LoVo (cell line): ENCODE measurements at regions not wholly inside any gene's neighbourhood (a gene's known extent, or its start where the extent isn't known, plus 50 kb on each side); places are given as distances from the start of the nearest gene placed in this dataset.

Source experiments
- DNase-seq: peaks from one replicate; pipeline ENCODE4 v3.0.0-alpha.2; 2016; ENCODE audit warnings: low spot score

DNA sequence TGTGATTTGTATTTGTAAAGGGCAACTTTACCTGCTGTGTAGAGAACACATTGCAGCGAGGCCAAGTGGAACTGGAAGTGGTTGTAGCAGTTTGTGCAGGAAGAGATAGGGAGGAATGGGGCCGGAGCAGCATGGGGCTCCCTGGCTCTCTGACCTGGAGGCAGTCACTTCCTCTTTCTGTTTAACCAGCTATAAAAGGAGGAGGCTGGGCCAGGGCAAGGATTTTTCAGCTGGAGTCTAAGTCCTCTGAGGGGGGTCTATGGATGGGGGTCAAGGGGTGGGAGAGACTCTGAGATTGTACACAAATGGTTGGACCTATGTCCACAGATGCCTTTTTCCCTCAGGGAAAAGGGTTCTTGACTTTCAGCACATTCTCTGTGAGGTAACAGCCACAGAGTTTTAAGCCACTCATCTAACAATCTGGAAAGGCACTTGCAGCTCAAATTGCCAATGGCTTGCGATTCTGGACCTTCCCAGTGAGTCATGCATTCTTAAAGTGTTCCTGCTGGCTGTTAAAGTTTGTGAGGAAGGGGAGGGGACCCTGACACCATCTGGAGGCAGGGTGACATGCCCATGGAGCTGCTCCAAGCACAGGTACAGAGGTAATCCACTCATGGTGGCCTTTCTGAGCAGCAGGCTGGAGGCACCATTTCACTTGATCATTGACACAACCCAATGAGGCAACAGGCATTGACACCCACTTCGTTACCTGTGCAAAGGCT lies 347.0 kb downstream of the CYRIA start:
- no peak for DNase-seq

DNA sequence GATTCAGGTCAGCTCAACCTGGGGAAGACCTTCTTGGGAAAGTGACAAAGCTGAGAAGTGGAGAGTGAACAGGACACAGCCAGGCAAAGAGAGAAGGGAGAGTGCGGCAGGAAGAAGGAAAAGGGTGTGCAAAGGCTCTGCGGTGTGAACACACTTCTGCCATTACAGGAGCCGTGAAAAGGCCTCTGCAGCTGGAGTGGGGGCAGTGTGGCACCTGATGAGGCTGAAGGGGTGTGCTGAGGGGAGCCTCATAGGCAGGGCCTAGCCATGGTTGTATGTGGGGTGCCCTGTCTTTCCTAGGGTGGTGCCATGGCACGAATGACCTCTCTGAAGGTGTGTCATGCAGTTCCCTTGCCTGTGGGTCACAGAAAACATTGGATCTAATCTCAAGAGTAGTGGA lies 347.6 kb downstream of the CYRIA start:
- DNase-seq, result no peak

DNA sequence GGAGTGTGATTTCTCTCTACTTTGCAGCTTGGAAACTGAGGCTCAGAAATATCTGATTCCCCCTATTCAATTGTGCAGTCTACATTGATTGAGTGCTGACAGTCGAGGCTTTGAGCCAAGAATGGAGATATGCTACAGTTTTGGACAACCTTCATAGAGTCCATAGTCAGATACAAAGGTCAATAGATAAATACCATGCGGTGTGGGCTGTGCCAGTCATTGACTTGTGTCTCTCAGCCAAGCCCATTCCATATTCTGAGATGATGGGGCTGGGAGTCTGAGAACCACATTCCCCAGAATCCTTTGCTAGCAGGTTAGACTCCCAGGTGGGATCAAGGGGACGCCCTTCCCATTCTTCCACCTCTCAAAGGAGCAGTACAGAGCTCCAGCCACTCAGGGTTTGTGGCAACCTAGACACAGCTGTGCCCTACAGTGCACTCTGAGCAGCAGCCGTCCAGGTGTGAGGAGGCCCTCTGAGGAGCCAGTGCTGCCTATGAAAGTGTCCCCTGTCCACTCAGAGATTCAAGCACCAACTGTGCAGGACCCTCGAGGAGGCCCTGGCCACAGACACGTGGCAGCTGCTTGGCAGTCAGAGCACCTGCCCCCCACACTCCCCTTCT lies 348.3 kb downstream of the CYRIA start:
- DNase-seq, result no peak

DNA sequence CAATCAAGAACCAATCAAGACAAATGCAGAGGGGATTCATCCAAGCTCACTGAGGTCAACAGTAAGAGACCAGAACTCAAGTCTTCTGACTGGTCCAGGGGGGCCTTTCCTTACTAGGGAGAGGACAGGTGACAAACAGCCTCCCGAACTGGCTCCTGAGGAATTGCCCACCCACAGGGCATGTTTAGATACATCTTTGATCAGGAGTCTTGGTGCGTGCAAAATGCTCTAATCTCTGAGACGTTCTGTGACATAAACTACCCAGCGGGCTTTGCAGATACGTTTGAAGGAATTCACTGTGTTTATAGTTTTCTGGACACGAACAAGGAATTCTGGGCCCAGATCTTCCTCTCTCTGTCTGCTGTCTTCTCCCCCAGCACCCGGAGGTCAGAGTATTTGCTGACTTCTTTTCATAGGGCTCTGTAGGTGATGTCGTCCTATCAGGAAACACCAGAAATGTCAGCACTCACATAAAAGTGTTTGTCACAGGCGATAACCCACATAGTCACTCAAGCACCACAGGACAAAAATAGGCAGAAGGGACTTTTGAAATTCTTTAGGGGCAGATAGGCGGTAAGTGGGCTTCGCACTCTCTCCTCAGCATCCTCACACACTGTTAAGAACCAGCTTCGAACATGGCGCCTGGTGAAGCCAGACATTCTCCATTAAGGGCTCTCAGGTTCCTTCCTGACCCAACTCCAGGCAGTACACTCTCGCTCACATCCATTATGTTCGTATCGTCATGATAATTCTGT lies 349.0 kb downstream of the CYRIA start:
- DNase-seq, result no peak

DNA sequence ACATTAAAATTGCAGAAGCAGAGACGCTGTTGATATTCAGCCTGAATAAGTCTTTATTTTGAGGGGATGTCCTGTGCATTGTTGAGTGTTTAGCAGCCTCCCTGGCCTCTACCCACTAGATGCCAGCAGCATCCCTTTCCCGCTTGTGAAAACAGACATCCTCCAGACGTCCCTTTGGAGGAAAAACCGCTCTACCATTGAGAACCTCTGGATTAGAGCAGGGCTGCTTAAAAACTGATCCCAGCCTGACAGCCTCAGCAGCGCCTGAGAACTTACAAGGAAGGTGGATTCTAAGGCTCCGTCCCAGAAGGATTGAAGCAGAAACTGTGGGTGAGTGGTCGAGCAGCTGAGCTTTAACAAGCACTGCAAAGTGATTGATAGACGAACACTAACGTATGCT lies 349.7 kb downstream of the CYRIA start:
- no peak for DNase-seq

DNA sequence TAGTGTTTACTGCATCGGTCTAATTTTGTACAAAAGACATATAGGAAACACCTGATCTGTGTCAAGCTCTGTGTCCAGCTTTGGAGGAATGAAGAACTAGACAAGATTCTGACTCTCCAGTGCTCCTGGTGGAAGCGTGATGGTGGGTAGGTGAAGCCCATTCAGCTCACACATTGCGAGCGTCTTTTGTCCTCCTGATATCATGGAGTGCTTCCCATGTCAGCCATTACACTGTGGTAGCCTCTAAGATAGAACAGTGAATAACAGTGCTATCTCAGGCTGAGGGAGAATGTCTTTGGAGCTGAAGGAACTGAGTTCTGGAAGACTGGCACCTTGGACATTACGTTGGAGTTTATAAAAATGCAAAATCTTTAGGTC lies 350.2 kb downstream of the CYRIA start:
- no peak for DNase-seq

DNA sequence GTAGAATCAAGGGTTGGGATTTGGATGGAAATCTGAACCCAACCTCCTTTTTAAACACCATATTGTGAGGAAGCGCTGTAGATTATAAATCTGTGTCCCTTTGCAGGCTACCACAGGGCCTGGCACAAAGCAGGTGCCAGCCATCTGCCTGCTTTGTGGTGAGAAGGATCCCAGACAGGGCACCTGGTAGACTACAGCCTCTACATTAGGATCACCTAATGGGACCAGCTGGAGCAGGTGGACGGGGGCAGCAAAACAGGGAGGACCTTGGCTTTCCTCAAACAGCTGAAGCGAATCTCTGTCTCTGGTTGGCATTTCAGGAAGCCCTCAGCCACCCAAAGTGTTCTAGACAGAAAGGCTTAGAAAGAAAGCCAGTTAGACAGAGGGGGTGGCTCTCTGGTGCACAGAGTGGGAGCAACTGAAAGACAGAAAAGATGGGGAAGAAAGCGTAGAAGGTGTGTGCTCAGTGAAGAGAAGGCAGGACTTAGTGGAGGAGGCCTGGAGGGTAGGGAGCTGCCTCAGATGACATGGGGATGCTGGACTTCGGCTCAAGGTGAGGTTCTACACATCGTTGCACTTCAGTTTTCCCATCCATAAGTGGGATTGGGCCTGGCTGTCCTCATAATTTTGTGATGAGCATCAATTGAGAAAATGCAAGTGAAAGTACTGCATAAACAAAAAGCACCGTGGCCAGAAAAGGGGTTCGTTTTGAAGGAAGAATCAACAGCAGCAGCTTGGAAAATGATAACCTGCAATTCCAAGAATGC lies 350.8 kb downstream of the CYRIA start:
- DNase-seq, result no peak

DNA sequence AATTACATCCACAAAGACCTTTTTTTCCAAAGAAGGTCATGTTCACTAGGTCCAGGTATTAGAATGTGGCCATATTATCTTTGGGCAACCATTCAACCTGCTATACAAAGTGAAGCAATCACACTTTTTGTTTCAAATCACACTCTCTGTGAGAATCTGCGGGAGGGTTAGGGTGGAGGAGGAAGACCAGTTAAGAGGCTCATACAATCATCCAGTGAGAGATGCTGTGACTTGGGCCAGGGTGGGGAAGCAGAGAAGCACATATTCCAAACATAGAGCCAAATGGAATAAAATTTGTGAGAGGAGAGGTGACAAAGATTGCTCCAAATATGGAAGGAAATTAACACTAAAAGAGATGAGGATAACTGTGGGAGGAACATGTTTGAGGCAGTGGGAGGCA lies 351.6 kb downstream of the CYRIA start:
- no peak for DNase-seq

DNA sequence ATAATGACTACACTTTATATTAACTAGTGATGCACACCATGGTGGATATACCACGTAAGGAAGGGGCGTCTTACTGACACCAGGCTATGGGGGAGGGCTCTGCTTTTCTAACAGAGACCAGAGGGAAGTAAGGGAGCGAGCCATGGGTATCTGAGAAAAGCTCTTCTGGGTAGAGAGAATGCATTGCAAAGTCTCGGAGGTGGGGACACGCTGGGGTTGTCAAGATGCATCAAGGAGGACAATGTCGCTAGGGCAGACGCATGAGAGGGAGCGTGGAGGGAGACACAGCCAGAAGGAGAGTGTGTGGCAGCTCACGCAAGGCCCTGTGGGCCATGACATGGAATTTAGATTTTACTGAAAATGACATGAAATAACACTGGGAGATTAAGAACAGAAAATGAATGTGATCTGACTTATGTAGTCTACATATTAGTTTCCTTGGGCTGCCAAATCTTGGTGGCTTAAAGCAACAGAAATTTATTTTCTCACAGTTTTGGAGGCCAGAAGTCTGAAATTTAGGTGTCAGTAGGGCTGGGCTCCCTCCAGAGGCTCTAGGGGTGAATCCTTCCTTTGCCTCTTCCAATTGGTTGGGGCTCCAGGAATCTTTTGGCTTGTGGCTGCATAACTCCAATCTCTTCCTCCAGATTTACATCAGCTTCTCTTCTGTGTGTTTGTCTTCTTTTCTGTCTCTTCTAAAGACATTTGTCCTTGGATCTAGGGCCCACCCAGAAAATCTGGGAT lies 352.2 kb downstream of the CYRIA start:
- DNase-seq, result no peak

DNA sequence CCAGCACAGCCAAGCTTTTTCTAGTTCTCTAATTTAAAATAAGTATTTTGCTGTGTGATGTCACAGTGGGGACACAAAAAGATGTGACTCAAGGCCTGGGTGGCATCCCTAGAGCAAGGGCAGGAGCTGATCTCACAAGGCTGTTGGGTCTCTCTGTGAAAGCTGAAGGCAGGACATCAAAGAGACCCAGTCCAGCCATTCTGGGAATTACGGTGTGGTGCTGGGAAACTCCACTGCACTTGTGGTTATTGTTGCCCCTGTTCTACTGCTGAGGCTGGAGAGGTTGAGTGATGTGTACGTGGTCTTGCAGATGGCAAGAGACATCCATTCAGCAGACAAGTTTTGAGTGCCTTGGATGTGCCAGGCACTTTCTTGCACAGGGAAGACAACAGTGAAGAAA lies 352.9 kb downstream of the CYRIA start:
- DNase-seq, result no peak

DNA sequence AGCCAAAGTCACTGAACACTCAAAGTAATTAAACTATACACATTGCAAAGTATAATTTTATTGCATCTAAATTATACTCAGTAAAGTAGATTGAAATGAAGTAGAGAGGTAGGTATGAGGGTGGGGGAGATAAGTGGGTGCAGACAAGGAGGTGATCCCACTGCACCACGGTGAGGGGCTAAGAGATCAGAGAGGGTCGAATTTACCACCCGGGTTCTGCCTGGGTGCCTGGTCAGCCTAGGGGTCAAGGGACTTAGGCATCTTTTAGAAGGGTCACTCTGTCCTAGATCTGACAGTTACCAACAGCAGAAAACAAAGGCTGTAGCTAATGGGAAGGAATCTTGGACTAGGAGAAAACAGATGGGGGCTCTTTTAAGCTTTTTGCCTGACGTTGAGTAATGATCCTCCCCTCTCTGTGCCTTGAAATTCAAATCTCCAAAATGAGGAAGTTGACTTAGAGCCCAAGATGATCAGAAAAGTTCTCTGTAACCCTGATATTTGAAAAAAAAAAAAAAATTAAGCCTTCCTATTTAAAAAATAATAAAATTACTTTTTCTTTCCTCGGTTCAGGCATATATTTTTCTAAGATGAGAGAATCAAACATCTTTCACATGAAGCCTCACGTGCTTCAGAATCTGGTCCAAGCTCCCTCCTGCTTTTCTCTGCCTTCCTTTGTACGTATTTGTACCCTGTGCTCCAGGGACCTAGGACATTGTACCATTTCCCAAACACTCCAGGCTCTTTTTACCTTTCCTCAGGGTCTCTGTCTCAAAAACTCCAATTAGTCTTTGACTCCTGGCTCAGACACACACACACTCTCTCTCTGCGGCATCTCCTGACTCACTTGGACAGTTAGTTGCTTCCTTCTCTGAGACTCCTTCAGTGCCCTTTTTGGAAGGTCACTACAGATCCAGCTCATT lies 353.9 kb downstream of the CYRIA start:
- DNase-seq, result no peak

DNA sequence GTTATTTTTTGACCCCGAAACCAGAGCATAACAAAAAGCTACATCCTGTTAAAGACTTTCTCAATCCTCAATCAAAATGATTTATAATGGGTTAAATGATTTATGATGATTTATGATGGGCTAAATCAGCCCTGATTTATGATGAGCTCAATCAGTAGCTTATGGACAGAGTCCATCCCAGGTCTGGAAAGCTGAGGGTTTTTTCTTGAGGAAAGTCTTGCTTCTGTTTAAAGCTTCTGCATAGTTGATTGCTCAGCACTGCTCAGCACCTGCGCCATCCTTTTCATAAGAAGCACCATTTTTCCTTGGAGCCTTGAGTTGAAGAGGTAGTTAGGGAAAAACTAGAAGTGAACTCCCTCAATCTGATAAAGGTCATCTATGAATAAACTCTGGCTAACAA lies 356.8 kb downstream of the CYRIA start:
- DNase-seq, result no peak

DNA sequence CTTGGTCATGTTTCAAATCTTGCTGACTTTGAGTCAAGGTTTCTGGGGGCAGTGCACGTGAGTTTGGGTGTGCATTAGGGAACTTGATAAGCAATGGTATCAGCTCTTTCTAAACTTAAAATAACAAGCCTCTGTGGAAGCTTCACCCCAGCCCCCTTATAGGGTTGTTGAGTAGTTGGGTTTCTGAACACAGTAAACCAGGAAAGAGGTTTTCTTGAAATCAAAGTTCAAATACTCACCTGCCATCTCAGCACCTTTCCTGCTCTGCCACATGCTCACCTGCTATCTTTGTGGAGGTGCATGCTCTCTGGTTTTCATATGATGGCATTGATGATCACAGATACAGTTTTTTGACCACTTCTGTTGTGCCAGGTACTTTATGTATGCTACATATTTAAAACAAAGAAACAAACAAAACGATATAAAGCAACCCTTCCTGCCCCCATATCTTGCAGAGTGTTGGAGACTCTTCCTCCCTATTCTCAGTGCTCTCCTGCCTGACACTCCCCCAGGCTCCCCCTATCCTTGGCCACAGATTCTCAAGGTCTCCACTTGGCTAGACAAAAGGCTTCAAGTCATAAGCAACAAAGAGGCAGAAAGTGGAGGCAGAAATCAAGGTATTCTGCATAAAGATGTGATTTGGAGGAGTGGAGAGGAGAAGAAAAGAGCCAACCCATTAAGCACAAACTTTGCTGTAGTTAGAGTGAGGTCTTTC lies 360.6 kb downstream of the CYRIA start:
- DNase-seq, result no peak

DNA sequence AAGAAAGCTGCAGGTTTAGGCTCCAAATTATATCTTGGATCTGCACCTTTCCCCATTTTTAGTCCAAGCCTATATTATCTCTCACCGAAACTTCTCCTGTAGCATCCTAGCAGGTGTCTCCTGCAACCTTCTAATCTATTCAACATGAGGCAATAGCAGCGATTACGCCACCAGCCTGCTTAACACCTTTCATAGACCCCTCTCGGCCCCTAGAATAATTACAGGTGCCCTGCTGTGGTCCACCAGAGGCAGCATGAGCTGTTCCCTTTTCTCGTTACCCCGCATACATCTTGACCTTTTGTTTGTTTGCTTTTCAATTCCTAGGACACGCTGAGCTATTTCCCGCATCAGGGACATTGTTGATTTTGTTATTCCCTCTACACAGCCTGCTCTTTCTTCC lies 361.9 kb downstream of the CYRIA start:
- no peak for DNase-seq

DNA sequence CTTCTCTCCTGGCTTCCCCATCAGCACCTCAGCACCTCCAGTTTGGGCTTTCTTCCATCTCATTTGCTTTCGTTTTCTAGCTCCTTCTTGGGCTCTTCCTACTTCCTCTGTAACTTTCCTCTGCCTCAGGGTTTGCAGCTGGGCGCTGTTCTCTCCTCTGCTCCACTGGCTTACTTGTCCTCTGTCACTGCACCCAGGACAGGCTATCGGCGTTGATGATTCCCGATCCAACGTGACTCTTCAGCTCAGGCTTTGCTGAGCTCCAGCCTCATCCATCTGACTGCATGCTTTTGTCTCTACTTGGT lies 362.4 kb downstream of the CYRIA start:
- no peak for DNase-seq

DNA sequence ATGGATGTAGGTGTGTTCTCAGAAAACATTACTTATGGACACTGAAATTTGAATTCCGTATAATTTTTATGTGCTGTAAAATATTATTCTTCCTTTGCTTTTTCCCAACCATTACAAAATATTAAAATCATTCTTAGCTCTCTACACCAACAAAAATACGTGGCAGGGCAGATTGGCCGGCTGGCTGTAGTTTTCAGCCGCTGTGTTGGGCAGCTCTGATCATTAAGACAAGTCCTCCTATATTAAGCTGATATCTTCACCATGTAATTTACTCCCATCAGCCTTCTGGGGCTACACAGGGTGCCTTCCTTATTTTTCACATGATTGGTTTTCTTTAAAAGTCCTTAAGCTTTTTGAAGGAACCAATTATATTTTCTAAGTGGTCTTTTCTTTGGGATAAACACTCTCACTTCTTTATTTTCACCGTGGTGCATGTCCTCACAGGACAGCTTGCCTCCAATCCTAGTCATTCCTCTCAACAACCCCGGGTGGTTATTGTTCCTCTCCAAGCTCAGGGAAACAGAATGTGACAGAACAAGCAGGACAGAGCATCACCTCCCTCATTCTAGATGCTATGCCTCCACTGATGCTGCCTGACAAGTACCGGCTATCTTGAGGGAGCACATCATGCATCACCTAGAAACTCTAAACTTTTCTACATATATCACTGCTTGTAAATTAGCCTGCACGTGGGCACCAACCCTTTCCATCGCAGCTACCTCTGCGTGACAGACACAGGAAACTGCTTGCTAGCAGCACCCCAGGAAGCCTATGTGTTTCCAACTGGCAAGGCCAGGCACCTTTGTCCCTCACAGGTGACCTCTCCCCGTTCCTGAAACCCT lies 362.3 kb downstream of the MYCN start:
- no peak for DNase-seq

DNA sequence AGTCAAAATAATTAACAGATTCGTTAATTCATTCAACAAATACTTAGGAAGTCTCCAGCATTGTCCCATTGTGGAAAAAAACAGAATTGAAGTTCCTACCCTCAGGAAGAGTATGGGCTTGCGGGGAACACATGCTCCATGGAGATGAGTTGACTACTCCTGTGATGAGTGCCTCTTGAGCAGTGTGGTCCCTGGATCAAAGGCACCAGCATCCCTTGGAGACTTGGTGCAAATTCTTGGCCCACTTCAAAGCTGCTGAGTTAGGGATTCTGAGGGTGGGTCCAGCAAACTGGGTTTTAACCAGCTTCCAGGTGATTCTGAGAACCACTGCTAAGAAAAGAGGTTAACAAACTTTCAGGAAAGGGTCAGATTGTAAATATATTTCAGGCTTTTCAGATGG lies 361.6 kb downstream of the MYCN start:
- no peak for DNase-seq

DNA sequence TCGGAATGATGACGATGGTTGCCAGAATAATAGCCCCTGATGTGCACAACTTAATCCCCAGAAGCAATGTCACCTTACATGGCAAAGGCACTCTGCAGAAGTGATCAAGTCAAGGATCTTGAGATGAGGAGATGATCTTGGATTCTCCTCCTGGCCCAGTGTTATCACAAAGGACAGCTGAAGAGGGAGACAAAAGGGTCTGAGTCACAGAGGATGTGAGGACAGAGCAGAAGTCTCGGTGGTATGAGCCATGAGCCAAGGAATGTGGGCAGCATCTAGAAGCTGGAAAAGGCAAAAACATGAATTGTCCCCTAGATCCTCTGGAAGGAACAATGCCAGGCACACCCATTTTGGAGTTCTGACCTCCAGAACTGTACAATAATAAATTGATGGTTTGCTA lies 358.5 kb downstream of the MYCN start:
- no peak for DNase-seq
